Upper lobe of right lung (tissue), 1 donor: ENCODE measurements at regions not wholly inside any gene's neighbourhood (a gene's known extent, or its start where the extent isn't known, plus 50 kb on each side); places are given as distances from the start of the nearest gene placed in this dataset.
A peak's percentile ranks its signal among the peaks of the same experiment; 100 is the strongest.

Experiments used
- ATAC-seq: fragments of 200-7000 bp; cut with Tn5 transposase; one replicate; pipeline ENCODE4 v1.9.1; 2020; ENCODE audit warnings: mild to moderate bottlenecking, moderate library complexity
- DNase-seq: peaks from one replicate; pipeline ENCODE4 v3.0.0-alpha.2; 2020
- H3K27ac ChIP-seq: fragments of 200-600 bp; one replicate; pipeline ENCODE4 v1.8.0; 2022
- H3K27me3 ChIP-seq: fragments of 200-600 bp; one replicate; pipeline ENCODE4 v1.8.0; 2022; ENCODE audit warnings: mild to moderate bottlenecking
- H3K36me3 ChIP-seq: fragments of 200-600 bp; one replicate; pipeline ENCODE4 v1.8.0; 2022
- H3K4me1 ChIP-seq: fragments of 200-600 bp; one replicate; pipeline ENCODE4 v1.8.0; 2022
- H3K4me3 ChIP-seq: fragments of 200-600 bp; one replicate; pipeline ENCODE4 v1.8.0; 2022; ENCODE audit warnings: mild to moderate bottlenecking
- H3K9me3 ChIP-seq: fragments of 200-600 bp; one replicate; pipeline ENCODE4 v1.8.0; 2022
- intact Hi-C: fragments of 100-400 bp; cut with DNase I; formaldehyde crosslinking; loops from one replicate; pipeline ENCODE4 v1.11.0; 2022
- TF ChIP-seq, protein P1 (sequence below): fragments of 200-600 bp; IDR thresholded peaks from one replicate; pipeline ENCODE4 v1.8.0; 2022; ENCODE audit warnings: antibody characterized with exemption
- donor health status: DM: no; HTN: yes; CAD: no; lungs with severe emphysema.

DNA sequence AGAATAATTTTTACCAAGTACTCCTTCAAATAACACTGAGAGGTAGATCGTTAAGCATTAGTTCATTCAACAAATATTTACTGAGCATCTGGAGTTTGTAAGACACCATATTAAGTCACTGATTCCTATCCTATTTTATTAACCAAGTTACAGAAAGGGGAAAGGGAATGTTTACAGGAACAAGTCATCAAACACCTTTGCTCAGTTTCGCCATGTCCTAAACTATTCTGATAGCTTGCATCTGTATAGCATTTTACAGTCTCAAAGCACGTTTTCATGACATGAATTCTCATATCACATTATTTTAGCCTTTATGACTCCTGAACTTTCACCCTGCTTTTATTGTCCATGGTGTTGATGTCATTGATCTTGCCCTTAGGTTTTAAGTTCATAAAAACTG lies 89.2 kb downstream of the AREG start:
- Histone ChIP-seq H3K36me3 (no peaks in the 10 kb centered on the region), H3K4me1 (no peaks in the 10 kb centered on the region), H3K4me3 (no peak overlapping the region), H3K9me3 (no peaks in the 10 kb centered on the region), H3K27me3 (no peaks in the 10 kb centered on the region), H3K27ac (no peak overlapping the region)
- ATAC-seq, result no peak
- intact Hi-C loops, result no loop called here
- TF ChIP-seq, protein P1, sequence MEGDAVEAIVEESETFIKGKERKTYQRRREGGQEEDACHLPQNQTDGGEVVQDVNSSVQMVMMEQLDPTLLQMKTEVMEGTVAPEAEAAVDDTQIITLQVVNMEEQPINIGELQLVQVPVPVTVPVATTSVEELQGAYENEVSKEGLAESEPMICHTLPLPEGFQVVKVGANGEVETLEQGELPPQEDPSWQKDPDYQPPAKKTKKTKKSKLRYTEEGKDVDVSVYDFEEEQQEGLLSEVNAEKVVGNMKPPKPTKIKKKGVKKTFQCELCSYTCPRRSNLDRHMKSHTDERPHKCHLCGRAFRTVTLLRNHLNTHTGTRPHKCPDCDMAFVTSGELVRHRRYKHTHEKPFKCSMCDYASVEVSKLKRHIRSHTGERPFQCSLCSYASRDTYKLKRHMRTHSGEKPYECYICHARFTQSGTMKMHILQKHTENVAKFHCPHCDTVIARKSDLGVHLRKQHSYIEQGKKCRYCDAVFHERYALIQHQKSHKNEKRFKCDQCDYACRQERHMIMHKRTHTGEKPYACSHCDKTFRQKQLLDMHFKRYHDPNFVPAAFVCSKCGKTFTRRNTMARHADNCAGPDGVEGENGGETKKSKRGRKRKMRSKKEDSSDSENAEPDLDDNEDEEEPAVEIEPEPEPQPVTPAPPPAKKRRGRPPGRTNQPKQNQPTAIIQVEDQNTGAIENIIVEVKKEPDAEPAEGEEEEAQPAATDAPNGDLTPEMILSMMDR, result no peak
- DNase-seq, result no peak

GRCh38 chr4:74534936-74535335 lies 90.0 kb downstream of the AREG start:
- intact Hi-C loops, result no loop called here

GRCh38 chr4:74535512-74535911 lies 90.6 kb downstream of the AREG start:
- ATAC-seq (no peak), DNase-seq (no peak)
- Histone ChIP-seq H3K27me3 (no peaks in the 10 kb centered on the region), H3K4me1 (no peaks in the 10 kb centered on the region), H3K9me3 (no peaks in the 10 kb centered on the region), H3K27ac (no peak overlapping the region), H3K36me3 (no peaks in the 10 kb centered on the region), H3K4me3 (no peak overlapping the region)
- TF ChIP-seq, protein P1, result no peak
- intact Hi-C loops, result no loop called here

More at GRCh38 chr4:74534936-74535335, 90.0 kb downstream of the AREG start:
- H3K9me3 ChIP-seq, result no peaks in the 10 kb centered on the region
- H3K4me1 ChIP-seq, result no peaks in the 10 kb centered on the region
- no peak overlapping the region for H3K27ac ChIP-seq
- no peak overlapping the region for H3K4me3 ChIP-seq
- DNase-seq (no peak), ATAC-seq (no peak)
- no peaks in the 10 kb centered on the region for H3K36me3 ChIP-seq
- no peaks in the 10 kb centered on the region for H3K27me3 ChIP-seq
- TF ChIP-seq, protein P1, result no peak

- no peaks in the 10 kb centered on the region for H3K4me1 ChIP-seq
- H3K27ac ChIP-seq, result no peak overlapping the region
- H3K4me3 ChIP-seq, result no peak overlapping the region
- ATAC-seq (no peak), DNase-seq (no peak)
- H3K36me3 ChIP-seq, result no peaks in the 10 kb centered on the region
- TF ChIP-seq, protein P1, result peak; percentile 12
- H3K27me3 ChIP-seq, result no peaks in the 10 kb centered on the region
- intact Hi-C loops, result no loop called here
- no peaks in the 10 kb centered on the region for H3K9me3 ChIP-seq
Measured at GRCh38 chr4:74536557-74536956, 91.6 kb downstream of the AREG start.

DNA sequence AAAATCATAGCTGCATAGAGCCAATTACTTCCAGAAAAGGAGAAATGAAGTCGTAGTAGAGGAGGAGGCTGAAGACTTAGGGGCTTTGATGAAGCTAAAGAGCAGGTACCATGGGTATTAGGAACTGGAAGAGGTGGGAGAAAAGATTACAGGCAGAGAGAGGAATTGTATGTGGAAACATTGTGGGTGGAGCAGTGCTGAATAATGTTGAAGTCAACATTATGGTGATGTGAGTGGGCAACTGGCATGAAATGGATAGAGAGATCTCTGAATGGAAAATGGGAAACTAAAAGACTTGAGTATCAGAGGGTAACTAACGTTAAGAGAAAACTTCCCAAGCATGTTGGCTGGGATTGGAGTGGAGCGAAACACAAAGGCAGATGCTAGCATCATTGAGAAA lies 92.5 kb downstream of the AREG start:
- H3K27me3 ChIP-seq, result no peaks in the 10 kb centered on the region
- no peak overlapping the region for H3K27ac ChIP-seq
- H3K4me3 ChIP-seq, result no peak overlapping the region
- H3K4me1 ChIP-seq, result no peaks in the 10 kb centered on the region
- TF ChIP-seq, protein P1, result no peak
- no peaks in the 10 kb centered on the region for H3K9me3 ChIP-seq
- no peak for DNase-seq
- intact Hi-C loops, result no loop called here
- H3K36me3 ChIP-seq, result no peaks in the 10 kb centered on the region
- no peak for ATAC-seq
